ENCODE measurements at regions not wholly inside any gene's neighbourhood (a gene's known extent, or its start where the extent isn't known, plus 50 kb on each side); places are given as distances from the start of the nearest gene placed in this dataset.

GRCh38 chr15:94793207-94793606 lies 561.8 kb downstream of the MCTP2 start:
- TF ChIP-seq CTCF (conservative IDR thresholded peaks at IDR 0.05 in 1 of 2, IDR thresholded peaks at IDR 0.05 in 1 of 2; ENCODE audit: extremely low read depth in 1 of 2, insufficient read depth in 1 of 2, low read depth in 1 of 2, low read length in 2 of 2) (no peak), EZH2 (IDR thresholded peaks at IDR 0.05; ENCODE audit: borderline replicate concordance, low read length) (no peak)
